SK-N-SH treated with all-trans-retinoic acid at 6 μM for 48 hours (cell line): ENCODE measurements at regions not wholly inside any gene's neighbourhood (a gene's known extent, or its start where the extent isn't known, plus 50 kb on each side); places are given as distances from the start of the nearest gene placed in this dataset.

Experiments
- ARNTL ChIP-seq: fragments of 450-650 bp; formaldehyde crosslinking; IDR thresholded peaks from 2 replicates; pipeline ENCODE4 v1.5.0; 2020; ENCODE audit warnings: low read depth, mild to moderate bottlenecking, moderate library complexity, borderline replicate concordance
- CREB5 ChIP-seq: fragments of 250-450 bp; sonication (Bioruptor Pico); IDR thresholded peaks from 2 replicates; pipeline ENCODE4 v1.5.1; 2020; ENCODE audit warnings: low read depth, mild to moderate bottlenecking, moderate library complexity
- CSRNP3 ChIP-seq: fragments of 250-450 bp; sonication (Bioruptor Pico); IDR thresholded peaks from 2 replicates; pipeline ENCODE4 v1.5.1; 2021; ENCODE audit warnings: mild to moderate bottlenecking, moderate library complexity
- RARB ChIP-seq: fragments of 250-450 bp; sonication (Bioruptor Pico); IDR thresholded peaks from 2 replicates; pipeline ENCODE4 v1.8.0; 2021; ENCODE audit warnings: mild to moderate bottlenecking, moderate library complexity
- TCF4 ChIP-seq: fragments of 250-450 bp; sonication (Bioruptor Pico); IDR thresholded peaks from 2 replicates; pipeline ENCODE4 v1.8.0; 2021; ENCODE audit warnings: mild to moderate bottlenecking, moderate library complexity, borderline replicate concordance
- ZC3H10 ChIP-seq: fragments of 250-450 bp; sonication (Bioruptor Pico); IDR thresholded peaks from 2 replicates; pipeline ENCODE4 v1.5.1; 2021; ENCODE audit warnings: mild to moderate bottlenecking, moderate library complexity
- ZFP30 ChIP-seq: fragments of 450-650 bp; formaldehyde crosslinking; IDR thresholded peaks from 2 replicates; pipeline ENCODE4 v1.5.0; 2022; ENCODE audit warnings: mild to moderate bottlenecking, moderate library complexity
- ZNF8 ChIP-seq: fragments of 450-650 bp; formaldehyde crosslinking; IDR thresholded peaks from 2 replicates; pipeline ENCODE4 v1.5.0; 2020; ENCODE audit warnings: mild to moderate bottlenecking, moderate library complexity

GRCh38 chr6:140923048-140923447 is 1209.7 kb upstream of the GJE1 start:
- TF ChIP-seq ZFP30 (CRISPR knock-in tag) (no peak), TCF4 (CRISPR knock-in tag) (no peak), ZNF8 (no peak), ARNTL (CRISPR knock-in tag) (no peak), CREB5 (CRISPR knock-in tag) (no peak), ZC3H10 (CRISPR knock-in tag) (no peak), RARB (CRISPR knock-in tag) (no peak), CSRNP3 (CRISPR knock-in tag) (no peak)
